GM19452 (cell line): ENCODE measurements at regions not wholly inside any gene's neighbourhood (a gene's known extent, or its start where the extent isn't known, plus 50 kb on each side); places are given as distances from the start of the nearest gene placed in this dataset.

Experiments used
- ATAC-seq: cut with Tn5 transposase; IDR thresholded peaks from one replicate; pipeline ENCODE4 v1.9.1; 2021; ENCODE audit not compliant: unreplicated experiment

- no peak for ATAC-seq
These were observed 318.7 kb downstream of the BUD13 start for GRCh38 chr11:116454020-116454645.

GRCh38 chr11:116452461-116452860 lies 320.3 kb downstream of the BUD13 start:
- ATAC-seq = no peak

DNA sequence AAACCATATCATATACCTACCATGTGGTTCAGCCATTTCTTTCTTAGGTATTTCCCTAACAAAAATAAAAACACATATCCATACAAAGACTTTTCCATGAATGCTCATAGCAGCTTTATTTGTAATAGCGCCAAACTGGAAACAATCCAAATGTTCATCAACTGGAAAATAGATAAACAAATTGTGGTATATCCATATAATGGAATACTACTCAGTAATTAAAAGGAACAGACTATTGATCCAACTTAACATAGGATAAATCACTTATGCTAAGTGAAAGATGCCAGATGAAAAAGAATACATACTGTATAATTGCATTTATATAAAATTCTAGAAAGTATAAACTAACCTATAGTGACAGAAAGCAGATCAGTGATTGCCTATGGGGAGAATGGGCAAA lies 323.3 kb downstream of the BUD13 start:
- ATAC-seq = no peak

- no peak for ATAC-seq
These were observed 326.5 kb downstream of the BUD13 start for GRCh38 chr11:116446048-116446941.

DNA sequence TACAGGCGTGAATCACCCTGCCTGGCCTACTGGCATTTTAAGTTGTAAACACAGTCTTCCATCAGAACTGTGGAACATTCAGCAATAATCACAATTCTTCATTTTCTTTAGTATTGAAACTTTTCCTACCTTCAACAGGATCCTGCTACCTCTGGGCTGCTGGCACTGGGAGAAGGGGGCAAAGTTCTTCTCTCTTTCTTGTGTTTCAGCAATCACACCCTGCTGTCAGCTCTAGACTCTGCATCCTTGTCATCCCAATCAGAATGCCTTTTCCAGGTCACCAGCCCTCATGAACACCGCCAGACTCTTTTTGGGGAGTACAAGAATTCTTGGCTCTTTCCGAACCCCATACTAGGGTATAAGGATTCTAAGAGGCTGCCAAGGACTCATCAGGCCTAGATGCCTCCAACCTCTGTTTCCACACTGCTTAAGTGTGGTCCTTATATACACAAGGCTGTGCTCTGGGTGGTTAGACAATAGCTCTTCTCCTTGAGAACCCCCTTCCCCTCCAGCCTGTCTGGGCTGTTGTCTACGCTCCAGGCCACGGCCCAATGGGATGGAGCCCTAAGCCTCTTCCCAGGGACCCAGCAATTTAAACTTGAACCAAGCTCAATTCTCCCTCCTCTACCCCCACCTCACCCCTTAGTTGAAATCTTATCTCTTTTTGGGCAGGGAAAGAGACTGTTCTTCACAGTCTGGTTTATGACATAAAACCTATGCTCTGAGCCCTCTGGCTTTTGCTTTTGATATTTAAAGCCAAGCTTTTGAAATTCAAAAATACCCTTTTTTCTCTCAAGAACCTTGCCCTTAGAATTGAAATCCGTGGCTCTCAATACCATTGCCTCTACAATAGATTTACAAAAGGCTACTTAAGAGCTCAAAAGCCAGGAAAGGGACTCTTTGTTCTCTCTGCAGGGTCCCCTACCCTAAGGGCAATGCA lies 327.4 kb downstream of the BUD13 start:
- ATAC-seq = no peak

- ATAC-seq = no peak
These were observed 330.5 kb downstream of the BUD13 start for GRCh38 chr11:116442238-116442752.

DNA sequence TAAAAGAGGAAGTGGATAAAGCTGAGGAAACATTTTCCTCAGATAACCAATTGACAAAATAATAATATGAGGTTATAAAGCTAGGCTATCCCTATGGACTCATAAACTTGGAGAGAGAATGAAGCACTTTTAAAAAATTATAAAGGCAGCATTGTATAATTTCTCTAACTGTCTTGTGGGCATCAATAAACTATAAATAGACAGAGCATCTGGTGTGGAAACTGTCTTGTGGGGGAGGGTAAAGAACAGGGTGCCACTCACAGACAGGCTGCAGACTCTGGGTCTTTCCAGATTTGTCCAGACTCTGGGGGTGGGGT lies 333.5 kb downstream of the BUD13 start:
- no peak for ATAC-seq

- ATAC-seq = no peak
These were observed 334.0 kb downstream of the BUD13 start for GRCh38 chr11:116438651-116439360.

GRCh38 chr11:116434986-116435385 lies 337.8 kb downstream of the BUD13 start:
- ATAC-seq = no peak

GRCh38 chr11:116432301-116432700 lies 340.5 kb downstream of the BUD13 start:
- no peak for ATAC-seq

DNA sequence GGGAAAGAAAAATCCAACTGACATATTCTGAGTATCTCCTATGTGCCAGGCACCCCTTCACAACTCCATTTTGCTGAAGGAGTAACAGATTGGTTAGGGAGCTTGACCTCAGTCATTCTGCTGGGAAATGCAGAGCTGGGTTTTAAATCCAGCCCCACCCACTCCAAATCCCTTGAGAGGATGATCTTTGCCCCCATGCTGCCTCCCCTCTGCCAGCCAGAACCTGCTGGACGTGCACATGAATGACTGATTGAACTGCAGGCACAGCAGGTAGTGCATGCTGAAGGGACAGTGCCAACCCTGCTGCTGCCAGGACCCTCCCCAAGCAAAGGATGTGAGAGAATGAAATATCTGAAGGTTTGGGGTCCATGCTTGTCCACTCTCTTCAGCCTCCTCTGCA lies 340.9 kb downstream of the BUD13 start:
- no peak for ATAC-seq

- no peak for ATAC-seq
These were observed 344.2 kb downstream of the BUD13 start for GRCh38 chr11:116428638-116428975.

GRCh38 chr11:116427903-116428637 lies 344.7 kb downstream of the BUD13 start:
- no peak for ATAC-seq

- ATAC-seq = no peak
These were observed 345.4 kb downstream of the BUD13 start for GRCh38 chr11:116427337-116427902.

DNA sequence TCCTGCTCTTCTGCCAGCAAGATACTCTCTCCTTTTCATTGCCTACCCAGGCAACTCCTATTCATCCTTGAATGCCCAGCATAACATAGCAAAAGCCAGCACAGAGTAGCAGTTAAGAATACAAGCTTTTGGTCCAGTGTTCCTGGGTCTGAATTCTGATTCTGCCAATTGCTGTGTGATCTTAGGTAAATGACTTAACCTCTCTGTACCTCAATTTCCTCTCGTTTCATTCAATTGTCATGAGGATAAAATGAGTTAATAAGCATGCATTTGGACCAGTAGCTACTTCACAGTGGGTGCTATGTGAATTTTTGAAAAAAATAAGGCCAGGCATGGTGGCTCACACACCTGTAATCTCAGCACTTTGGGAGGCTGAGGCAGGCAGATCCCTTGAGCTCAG lies 346.0 kb downstream of the BUD13 start:
- ATAC-seq = no peak

DNA sequence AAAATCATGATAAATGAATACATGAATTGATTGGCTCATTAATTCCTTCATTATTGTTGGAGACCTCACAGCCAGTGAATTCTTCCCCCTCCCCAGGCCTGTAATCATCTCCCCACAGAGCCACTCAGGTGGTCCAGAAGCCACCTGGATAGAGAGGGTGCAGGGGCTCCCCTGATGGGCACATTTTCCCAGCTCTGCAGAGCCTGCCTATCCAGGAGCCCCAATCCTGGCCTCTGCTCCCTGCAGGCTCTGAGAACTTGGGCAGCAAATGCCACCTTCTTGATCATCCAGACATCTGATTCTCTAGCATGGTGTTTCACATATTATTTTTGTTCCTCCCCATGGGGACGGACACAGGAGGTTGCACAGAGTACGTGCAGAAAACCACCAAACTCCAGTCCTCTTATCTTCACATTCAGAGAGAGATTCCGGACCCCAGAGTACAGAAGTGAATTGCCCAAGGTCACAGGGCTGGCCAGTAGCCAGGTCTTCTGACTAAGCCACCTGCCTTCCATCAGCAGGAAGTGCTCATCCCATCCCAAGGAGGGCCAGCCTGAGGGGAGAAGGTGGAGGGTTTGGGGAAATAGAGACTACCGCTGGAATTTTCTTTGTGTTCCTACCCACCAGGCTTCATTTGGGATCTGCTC lies 348.0 kb downstream of the BUD13 start:
- no peak for ATAC-seq

DNA sequence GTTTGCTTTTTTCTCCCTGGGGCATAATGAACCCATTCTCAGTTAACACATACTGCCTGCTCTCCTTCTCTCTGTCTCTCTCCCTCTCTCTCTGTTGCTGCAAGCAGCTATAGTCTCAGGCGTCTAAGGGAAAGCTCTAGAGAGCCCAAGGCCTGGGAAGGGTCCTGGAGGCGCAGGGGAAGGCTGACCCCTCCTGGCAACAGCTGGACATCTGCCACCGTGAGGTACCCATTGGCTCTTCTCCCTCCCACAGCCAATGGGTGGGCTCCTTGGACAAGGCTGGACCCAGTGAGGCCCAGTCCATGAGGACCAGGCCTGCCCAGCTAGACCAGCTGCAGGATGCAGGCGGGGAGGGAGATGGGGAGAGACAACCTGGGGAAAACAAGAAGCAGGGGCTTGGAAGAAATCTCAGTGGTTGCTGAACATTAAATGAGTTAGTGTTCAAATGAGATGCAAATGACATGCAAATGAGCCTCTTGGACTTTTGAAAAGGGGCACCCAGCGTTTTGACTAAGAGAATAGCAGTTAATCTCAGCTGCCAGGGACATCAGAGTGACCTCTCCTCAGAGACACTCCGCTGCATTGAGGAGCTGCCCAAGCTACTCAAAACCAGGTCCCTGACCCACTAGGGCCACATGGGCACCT lies 349.7 kb downstream of the BUD13 start:
- ATAC-seq = no peak

GRCh38 chr11:116422556-116422955 lies 350.2 kb downstream of the BUD13 start:
- no peak for ATAC-seq
